ENCODE measurements at regions not wholly inside any gene's neighbourhood (a gene's known extent, or its start where the extent isn't known, plus 50 kb on each side); places are given as distances from the start of the nearest gene placed in this dataset.

GRCh38 chrX:123088331-123088730 is 95.7 kb upstream of the GRIA3 start:
- TF ChIP-seq CTCF (IDR thresholded peaks at IDR 0.05) (no peak), EZH2 (IDR thresholded peaks at IDR 0.05; ENCODE audit: borderline replicate concordance, insufficient read depth, low read depth, low read length, poor library complexity, severe bottlenecking) (no peak)

Measured in B cell (primary cell).